PFSK-1 (cell line): ENCODE measurements at regions not wholly inside any gene's neighbourhood (a gene's known extent, or its start where the extent isn't known, plus 50 kb on each side); places are given as distances from the start of the nearest gene placed in this dataset.

Experiments used
- POLR2AphosphoS5 ChIP-seq: IDR thresholded peaks from 2 replicates; pipeline ENCODE4 v1.6.1; 2012; ENCODE audit warnings: low read depth, mild to moderate bottlenecking, control low read depth, low read length, moderate library complexity
- SIN3A ChIP-seq: IDR thresholded peaks from 2 replicates; pipeline ENCODE4 v1.6.1; 2012; ENCODE audit warnings: mild to moderate bottlenecking, low read length, moderate library complexity, borderline replicate concordance; ENCODE audit not compliant: insufficient read depth
- TAF1 ChIP-seq: IDR thresholded peaks from 2 replicates; pipeline ENCODE4 v1.6.1; 2012; ENCODE audit warnings: low read length, control low read depth, borderline replicate concordance; ENCODE audit not compliant: insufficient read depth
- TF ChIP-seq, protein P1 (sequence below), 2 experiments: IDR thresholded peaks; 2 replicates each; pipeline versions ENCODE4 v1.6.1 to v1.8.0; 2011 to 2012; ENCODE audit warnings: low read depth in 2 of 2, low read length in 2 of 2, control low read depth in 1 of 2, inconsistent platforms in 1 of 2, mild to moderate bottlenecking in 1 of 2, moderate library complexity in 1 of 2; ENCODE audit not compliant: insufficient read depth in 1 of 2

DNA sequence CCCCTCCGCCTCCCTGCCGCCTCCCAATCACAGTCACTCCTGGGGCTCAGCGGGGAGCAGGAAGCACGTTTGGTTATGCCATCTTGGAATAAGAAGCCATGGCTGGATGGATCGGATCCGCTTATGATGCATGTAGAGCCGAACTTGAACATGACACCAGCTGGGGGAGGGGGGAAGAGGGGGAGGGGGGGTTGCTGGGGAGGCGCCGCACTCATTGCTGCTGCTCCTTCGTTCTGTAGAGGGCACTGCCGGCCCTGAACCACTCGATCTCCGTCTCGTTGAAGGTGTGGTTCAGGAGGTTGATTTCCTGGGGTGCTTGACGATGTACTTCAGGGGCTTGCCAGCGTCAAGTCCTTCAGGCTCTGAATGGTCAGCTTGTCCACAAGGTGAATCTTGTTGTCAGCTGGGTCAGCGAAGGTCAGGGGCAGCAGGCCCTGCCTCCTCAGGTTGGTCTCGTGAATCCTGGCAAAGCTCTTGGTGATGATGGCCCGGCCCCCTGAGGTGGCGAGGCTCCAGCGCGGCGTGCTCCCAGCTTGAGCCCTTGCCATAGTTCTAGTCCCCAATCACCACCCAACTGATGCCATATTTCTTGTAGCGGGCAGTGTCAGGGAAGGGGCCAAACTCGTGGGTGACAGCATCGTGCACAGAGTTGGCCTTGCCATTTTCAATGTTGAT is 476.9 kb upstream of the ISX start:
- TF ChIP-seq POLR2AphosphoS5 = no peak
- TF ChIP-seq, protein P1, sequence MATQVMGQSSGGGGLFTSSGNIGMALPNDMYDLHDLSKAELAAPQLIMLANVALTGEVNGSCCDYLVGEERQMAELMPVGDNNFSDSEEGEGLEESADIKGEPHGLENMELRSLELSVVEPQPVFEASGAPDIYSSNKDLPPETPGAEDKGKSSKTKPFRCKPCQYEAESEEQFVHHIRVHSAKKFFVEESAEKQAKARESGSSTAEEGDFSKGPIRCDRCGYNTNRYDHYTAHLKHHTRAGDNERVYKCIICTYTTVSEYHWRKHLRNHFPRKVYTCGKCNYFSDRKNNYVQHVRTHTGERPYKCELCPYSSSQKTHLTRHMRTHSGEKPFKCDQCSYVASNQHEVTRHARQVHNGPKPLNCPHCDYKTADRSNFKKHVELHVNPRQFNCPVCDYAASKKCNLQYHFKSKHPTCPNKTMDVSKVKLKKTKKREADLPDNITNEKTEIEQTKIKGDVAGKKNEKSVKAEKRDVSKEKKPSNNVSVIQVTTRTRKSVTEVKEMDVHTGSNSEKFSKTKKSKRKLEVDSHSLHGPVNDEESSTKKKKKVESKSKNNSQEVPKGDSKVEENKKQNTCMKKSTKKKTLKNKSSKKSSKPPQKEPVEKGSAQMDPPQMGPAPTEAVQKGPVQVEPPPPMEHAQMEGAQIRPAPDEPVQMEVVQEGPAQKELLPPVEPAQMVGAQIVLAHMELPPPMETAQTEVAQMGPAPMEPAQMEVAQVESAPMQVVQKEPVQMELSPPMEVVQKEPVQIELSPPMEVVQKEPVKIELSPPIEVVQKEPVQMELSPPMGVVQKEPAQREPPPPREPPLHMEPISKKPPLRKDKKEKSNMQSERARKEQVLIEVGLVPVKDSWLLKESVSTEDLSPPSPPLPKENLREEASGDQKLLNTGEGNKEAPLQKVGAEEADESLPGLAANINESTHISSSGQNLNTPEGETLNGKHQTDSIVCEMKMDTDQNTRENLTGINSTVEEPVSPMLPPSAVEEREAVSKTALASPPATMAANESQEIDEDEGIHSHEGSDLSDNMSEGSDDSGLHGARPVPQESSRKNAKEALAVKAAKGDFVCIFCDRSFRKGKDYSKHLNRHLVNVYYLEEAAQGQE (IDR thresholded peaks at IDR 0.05; ENCODE audit: insufficient read depth in 1 of 2, low read depth in 2 of 2, low read length in 2 of 2) = no peak
- TF ChIP-seq SIN3A = no peak
- no peak for TF ChIP-seq TAF1
